Caco-2 (cell line): ENCODE measurements at regions not wholly inside any gene's neighbourhood (a gene's known extent, or its start where the extent isn't known, plus 50 kb on each side); places are given as distances from the start of the nearest gene placed in this dataset.
"Not testable (repeated sequence)": the region's sequence is repeated elsewhere in the genome, so short reads cannot be mapped to it uniquely, and the experiment has no call there.

Source experiments
- BruUV-seq: library from RNA; stranded (reverse); fragments of 400-500 nt; replicated peaks from 2 replicates; lab custom pipeline; 2021; lab: Mats Ljungman, UMichigan
- CTCF ChIA-PET: fragments of 300-600 bp; sonication (Branson Sonifier 250); formaldehyde crosslinking; loops from one replicate; lab custom pipeline; 2022; ENCODE audit warnings: antibody characterized with exemption; lab: Charles Lee
- POLR2A ChIA-PET: fragments of 300-600 bp; sonication (Branson Sonifier 250); formaldehyde crosslinking; loops from one replicate; lab custom pipeline; 2022; ENCODE audit warnings: antibody characterized with exemption; lab: Charles Lee
- DNase-seq, 2 experiments: peaks; one replicate each; pipeline versions ENCODE4 v3.0.0 to v3.0.0-alpha.2; 2020 to 2022
- H3K27me3 ChIP-seq: replicated peaks from 2 replicates; pipeline ENCODE4 v1.6.0; 2011; ENCODE audit warnings: low read length; ENCODE audit not compliant: control insufficient read depth, insufficient read depth
- H3K36me3 ChIP-seq: 2 replicates; pipeline ENCODE4 v1.5.1; 2011; ENCODE audit warnings: low read length; ENCODE audit not compliant: control insufficient read depth, insufficient read depth
- H3K4me1 ChIP-seq: fragments of 250-450 bp; sonication (Bioruptor Pico); 2 replicates; pipeline ENCODE4 v1.5.1; 2020; ENCODE audit warnings: mild to moderate bottlenecking
- H3K4me3 ChIP-seq: 2 replicates; pipeline ENCODE4 v1.5.1; 2011; ENCODE audit warnings: low read depth, mild to moderate bottlenecking, control low read depth, low read length
- H3K9me3 ChIP-seq: fragments of 250-450 bp; sonication (Bioruptor Pico); 2 replicates; pipeline ENCODE4 v1.5.1; 2020; ENCODE audit warnings: mild to moderate bottlenecking, moderate library complexity
- H3K27ac Mint-ChIP-seq: one replicate; pipeline ENCODE4 v1.8.0; 2022; ENCODE audit warnings: mixed read lengths; ENCODE audit not compliant: unreplicated experiment
- H3K27me3 Mint-ChIP-seq: one replicate; pipeline ENCODE4 v1.8.0; 2022; ENCODE audit warnings: mixed read lengths; ENCODE audit not compliant: insufficient read depth, unreplicated experiment
- H3K36me3 Mint-ChIP-seq: one replicate; pipeline ENCODE4 v1.8.0; 2022; ENCODE audit warnings: mild to moderate bottlenecking, mixed read lengths; ENCODE audit not compliant: insufficient read depth, unreplicated experiment
- H3K4me1 Mint-ChIP-seq: one replicate; pipeline ENCODE4 v1.8.0; 2022; ENCODE audit warnings: low read depth, mixed read lengths; ENCODE audit not compliant: unreplicated experiment
- H3K4me3 Mint-ChIP-seq: one replicate; pipeline ENCODE4 v1.8.0; 2022; ENCODE audit warnings: mild to moderate bottlenecking, moderate library complexity, mixed read lengths; ENCODE audit not compliant: unreplicated experiment
- H3K9me3 Mint-ChIP-seq: one replicate; pipeline ENCODE4 v1.8.0; 2022; ENCODE audit warnings: mixed read lengths; ENCODE audit not compliant: unreplicated experiment
- CTCF ChIP-seq, 2 experiments: fragments of 200-600 bp in 1 of 2; IDR thresholded peaks; 1 replicate in 1 of 2; 2 replicates in 1 of 2; pipeline versions ENCODE4 v1.5.1 to v1.8.0; 2011 to 2022; ENCODE audit warnings: antibody characterized with exemption in 1 of 2, control low read depth in 1 of 2, inconsistent platforms in 1 of 2, low read depth in 1 of 2, low read length in 1 of 2, mild to moderate bottlenecking in 1 of 2, moderate library complexity in 1 of 2; ENCODE audit not compliant: insufficient read depth in 1 of 2, severe bottlenecking in 1 of 2, unreplicated experiment in 1 of 2
- intact Hi-C: fragments of 100-400 bp; cut with micrococcal nuclease; formaldehyde crosslinking; loops from one replicate; pipeline ENCODE4 v1.10.0; 2022; ENCODE audit not compliant: unreplicated experiment

GRCh38 chr7:63106506-63107388 lies 891.9 kb upstream of the ZNF722 start:
- no TSS peak for BruUV-seq
- ChIA-PET POLR2A (no interaction called here), CTCF (no interaction called here)
- Mint-ChIP-seq H3K27me3 (no peaks in the 10 kb centered on the region), H3K9me3 (peaks cover 19% of the 10 kb centered on the region), H3K36me3 (peaks cover 5% of the 10 kb centered on the region), H3K4me3 (no peak overlapping the region), H3K27ac (no peak overlapping the region), H3K4me1 (no peaks in the 10 kb centered on the region)
- TF ChIP-seq CTCF (IDR thresholded peaks at IDR 0.05; ENCODE audit: insufficient read depth in 1 of 2, low read depth in 1 of 2, low read length in 1 of 2, severe bottlenecking in 1 of 2, unreplicated experiment in 1 of 2): no peak
- Histone ChIP-seq H3K4me3 (no peak overlapping the region), H3K9me3 (peaks cover 7% of the 10 kb centered on the region; the same call in 1 of the 2 replicates), H3K36me3 (no peaks in the 10 kb centered on the region), H3K27me3 (no peaks in the 10 kb centered on the region), H3K4me1 (no peaks in the 10 kb centered on the region)
- intact Hi-C loops: no loop called here
- no peak for DNase-seq

GRCh38 chr7:63111511-63111910 lies 887.1 kb upstream of the ZNF722 start:
- H3K27me3 Mint-ChIP-seq, H3K4me3 Mint-ChIP-seq, H3K4me1 Mint-ChIP-seq, H3K4me1 ChIP-seq, H3K27ac Mint-ChIP-seq, H3K27me3 ChIP-seq, intact Hi-C loops, BruUV-seq, CTCF ChIA-PET, DNase-seq, H3K4me3 ChIP-seq, H3K9me3 Mint-ChIP-seq, POLR2A ChIA-PET, H3K36me3 Mint-ChIP-seq, H3K36me3 ChIP-seq: not testable (repeated sequence)
- H3K9me3 ChIP-seq: peaks cover 13% of the 10 kb centered on the region; the same call in 1 of the 2 replicates

- Mint-ChIP-seq H3K4me1 (no peaks in the 10 kb centered on the region), H3K4me3 (no peak overlapping the region), H3K9me3 (peaks cover 10% of the 10 kb centered on the region), H3K27me3 (no peaks in the 10 kb centered on the region), H3K36me3 (peaks cover 5% of the 10 kb centered on the region), H3K27ac (no peak overlapping the region)
- no peaks in the 10 kb centered on the region for H3K27me3 ChIP-seq
- POLR2A ChIA-PET: no interaction called here
- H3K9me3 ChIP-seq: peaks cover 8% of the 10 kb centered on the region; the same call in 1 of the 2 replicates
- no peak for DNase-seq
- BruUV-seq: no TSS peak
- no peaks in the 10 kb centered on the region for H3K36me3 ChIP-seq
- intact Hi-C loops: no loop called here
- H3K4me1 ChIP-seq: no peaks in the 10 kb centered on the region
- CTCF ChIA-PET: no interaction called here
- TF ChIP-seq CTCF (IDR thresholded peaks at IDR 0.05; ENCODE audit: insufficient read depth in 1 of 2, low read depth in 1 of 2, low read length in 1 of 2, severe bottlenecking in 1 of 2, unreplicated experiment in 1 of 2): no peak
- no peak overlapping the region for H3K4me3 ChIP-seq
Observed at GRCh38 chr7:63112764-63113712, 885.6 kb upstream of the ZNF722 start.
